SK-N-SH (cell line): ENCODE measurements at regions not wholly inside any gene's neighbourhood (a gene's known extent, or its start where the extent isn't known, plus 50 kb on each side); places are given as distances from the start of the nearest gene placed in this dataset.
A peak's percentile ranks its signal among the peaks of the same experiment; 100 is the strongest.

Source experiments
- CTCF ChIA-PET: fragments of 300-600, 350-600 bp; formaldehyde crosslinking; extraction: SDS; loops from one replicate; lab custom pipeline; 2021; lab: Yijun Ruan, JAX
- POLR2A ChIA-PET: fragments of 350-600 bp; sonication (Branson Sonifier 250); formaldehyde crosslinking; extraction: SDS; loops from one replicate; lab custom pipeline; 2020; ENCODE audit warnings: antibody characterized with exemption, inconsistent platforms; lab: Yijun Ruan, JAX
- DNase-seq: peaks from one replicate; pipeline ENCODE4 v3.0.0; 2012
- H2AFZ ChIP-seq: fragments of 200-600 bp; sonication (generic); 2 replicates; pipeline ENCODE4 v1.8.1; 2016; ENCODE audit warnings: antibody characterized with exemption, mild to moderate bottlenecking, low read depth
- H3F3A ChIP-seq: fragments of 200-600 bp; sonication (generic); replicated peaks from 2 replicates; pipeline ENCODE3; 2016; ENCODE audit warnings: antibody characterized with exemption, mild to moderate bottlenecking; ENCODE audit not compliant: insufficient read depth
- H3K27ac ChIP-seq, 2 experiments: fragments of 200-500 bp in 1 of 2; fragments of 200-600 bp in 1 of 2; sonication (Bioruptor generic) in 1 of 2; sonication (generic), shearing (Covaris generic) in 1 of 2; 2 replicates each; pipeline versions ENCODE4 v1.5.1 to v1.6.1; 2014 to 2016; ENCODE audit warnings: low read depth in 2 of 2, inconsistent platforms in 1 of 2, low read length in 1 of 2, mild to moderate bottlenecking in 1 of 2, mixed read lengths in 1 of 2
- H3K27me3 ChIP-seq: fragments of 200-600 bp; sonication (generic), shearing (Covaris generic); 2 replicates; pipeline ENCODE4 v1.6.1; 2016; ENCODE audit warnings: mixed run types; ENCODE audit not compliant: insufficient read depth
- H3K36me3 ChIP-seq, 2 experiments: fragments of 200-500 bp in 1 of 2; fragments of 200-600 bp in 1 of 2; sonication (Bioruptor generic) in 1 of 2; sonication (generic) in 1 of 2; replicated peaks in 1 of 2; 2 replicates each; pipeline versions ENCODE3 to v1.5.1; 2014 to 2016; ENCODE audit warnings: low read length in 1 of 2, mild to moderate bottlenecking in 1 of 2; ENCODE audit not compliant: insufficient read depth in 2 of 2, control insufficient read depth in 1 of 2
- H3K4me1 ChIP-seq, 2 experiments: fragments of 200-500 bp in 1 of 2; fragments of 200-600 bp in 1 of 2; sonication (Bioruptor generic) in 1 of 2; sonication (generic), shearing (Covaris generic) in 1 of 2; 2 replicates each; pipeline versions ENCODE4 v1.5.1 to v1.6.1; 2014 to 2016; ENCODE audit warnings: low read depth in 1 of 2, low read length in 1 of 2, mixed run types in 1 of 2; ENCODE audit not compliant: insufficient read depth in 2 of 2, control insufficient read depth in 1 of 2
- H3K4me2 ChIP-seq: fragments of 200-600 bp; sonication (generic), shearing (Covaris generic); 2 replicates; pipeline ENCODE4 v1.6.1; 2017; ENCODE audit warnings: mixed run types
- H3K4me3 ChIP-seq, 2 experiments: fragments of 200-500 bp in 1 of 2; fragments of 200-600 bp in 1 of 2; sonication (Bioruptor generic) in 1 of 2; sonication (generic), shearing (Covaris generic) in 1 of 2; 2 replicates each; pipeline versions ENCODE4 v1.5.1 to v1.8.1; 2014 to 2016; ENCODE audit warnings: low read depth in 2 of 2, inconsistent platforms in 1 of 2, low read length in 1 of 2, mild to moderate bottlenecking in 1 of 2, mixed read lengths in 1 of 2, moderate library complexity in 1 of 2
- H3K79me2 ChIP-seq: fragments of 200-600 bp; sonication (generic); 2 replicates; pipeline ENCODE4 v1.8.1; 2017; ENCODE audit warnings: mild to moderate bottlenecking; ENCODE audit not compliant: insufficient read depth
- H3K9ac ChIP-seq: fragments of 200-600 bp; sonication (generic); 2 replicates; pipeline ENCODE4 v1.6.1; 2017; ENCODE audit warnings: mixed run types
- H3K9me2 ChIP-seq: fragments of 200-600 bp; sonication (generic); 2 replicates; pipeline ENCODE4 v1.6.1; 2017; ENCODE audit warnings: mixed run types
- H3K9me3 ChIP-seq: fragments of 200-600 bp; sonication (generic); 2 replicates; pipeline ENCODE4 v1.6.1; 2017; ENCODE audit warnings: mixed run types, mild to moderate bottlenecking, moderate library complexity
- H4K20me1 ChIP-seq: fragments of 200-600 bp; sonication (generic); 2 replicates; pipeline ENCODE4 v1.6.1; 2017; ENCODE audit warnings: mild to moderate bottlenecking, mixed run types; ENCODE audit not compliant: insufficient read depth
- CHD2 ChIP-seq: fragments of 150-350 bp; IDR thresholded peaks from 2 replicates; pipeline ENCODE4 v1.6.1; 2018; ENCODE audit warnings: low read length; ENCODE audit not compliant: partially characterized antibody
- ELF1 ChIP-seq: IDR thresholded peaks from 2 replicates; pipeline ENCODE4 v1.4.0; 2012
- EP300 ChIP-seq, 2 experiments: IDR thresholded peaks; 2 replicates each; pipeline versions ENCODE4 v1.4.0 to v1.6.1; 2012; ENCODE audit warnings: borderline replicate concordance in 1 of 2, low read depth in 1 of 2, low read length in 1 of 2
- EZH2phosphoT487 ChIP-seq: fragments of 200-600 bp; sonication (generic); IDR thresholded peaks from 2 replicates; pipeline ENCODE4 v1.6.1; 2017; ENCODE audit warnings: low read depth, mixed run types, mild to moderate bottlenecking, antibody characterized with exemption, moderate library complexity, borderline replicate concordance
- FOSL2 ChIP-seq: IDR thresholded peaks from 2 replicates; pipeline ENCODE4 v1.4.0; 2012; ENCODE audit warnings: low read depth, mild to moderate bottlenecking, moderate library complexity, borderline replicate concordance
- FOXJ3 ChIP-seq: sonication (generic); formaldehyde crosslinking; IDR thresholded peaks from 2 replicates; pipeline ENCODE4 v1.5.1; 2020; ENCODE audit warnings: mild to moderate bottlenecking, missing genetic modification reagents
- GATA2 ChIP-seq: sonication (generic); formaldehyde crosslinking; IDR thresholded peaks from 2 replicates; pipeline ENCODE4 v1.5.0; 2020; ENCODE audit warnings: mild to moderate bottlenecking, missing genetic modification reagents
- JUND ChIP-seq: IDR thresholded peaks from 2 replicates; pipeline ENCODE4 v1.4.0; 2012
- MEF2A ChIP-seq: IDR thresholded peaks from 2 replicates; pipeline ENCODE4 v1.4.0; 2012; ENCODE audit warnings: low read depth, borderline replicate concordance
- MXI1 ChIP-seq: IDR thresholded peaks from 2 replicates; pipeline ENCODE4 v1.6.1; 2012; ENCODE audit warnings: mild to moderate bottlenecking, low read depth, low read length, improper control_type of control experiment
- NFIC ChIP-seq: IDR thresholded peaks from 2 replicates; pipeline ENCODE4 v1.4.0; 2012; ENCODE audit warnings: borderline replicate concordance
- NRF1 ChIP-seq: IDR thresholded peaks from 2 replicates; pipeline ENCODE4 v1.6.1; 2012; ENCODE audit warnings: low read depth, mild to moderate bottlenecking, low read length
- RAD21 ChIP-seq: IDR thresholded peaks from 2 replicates; pipeline ENCODE4 v1.6.1; 2012; ENCODE audit warnings: mild to moderate bottlenecking, low read length
- RFX5 ChIP-seq: IDR thresholded peaks from 2 replicates; pipeline ENCODE4 v1.6.1; 2012; ENCODE audit warnings: mild to moderate bottlenecking, improper control_type of control experiment, low read length
- RXRA ChIP-seq: IDR thresholded peaks from 2 replicates; pipeline ENCODE4 v1.4.0; 2012; ENCODE audit warnings: low read depth, mild to moderate bottlenecking, borderline replicate concordance
- TCF12 ChIP-seq: IDR thresholded peaks from 2 replicates; pipeline ENCODE4 v1.4.0; 2012
- TEAD4 ChIP-seq: IDR thresholded peaks from 2 replicates; pipeline ENCODE4 v1.4.0; 2012; ENCODE audit warnings: mild to moderate bottlenecking, borderline replicate concordance; ENCODE audit not compliant: insufficient read depth
- WGBS: methylation state at CpG from one replicate; pipeline ENCODE4 v1.1.6; 2017; ENCODE audit warnings: low lambda C conversion rate; 5-methylcytosine and 5-hydroxymethylcytosine counted together
- TF ChIP-seq, protein P1 (sequence below): IDR thresholded peaks from 2 replicates; pipeline ENCODE4 v1.4.0; 2012; ENCODE audit warnings: low read depth, borderline replicate concordance
- TF ChIP-seq, protein P2 (sequence below): IDR thresholded peaks from 2 replicates; pipeline ENCODE4 v1.6.1; 2012; ENCODE audit warnings: mild to moderate bottlenecking, low read depth, low read length, moderate library complexity
- TF ChIP-seq, protein P3 (sequence below): fragments of 200-600 bp; sonication (generic); IDR thresholded peaks from 2 replicates; pipeline ENCODE4 v1.6.1; 2017; ENCODE audit warnings: antibody characterized with exemption, mild to moderate bottlenecking, moderate library complexity
- TF ChIP-seq, protein P4 (sequence below): IDR thresholded peaks from 2 replicates; pipeline ENCODE4; 2012
- TF ChIP-seq, protein P5 (sequence below): fragments of 150-350 bp; IDR thresholded peaks from 2 replicates; pipeline ENCODE4 v1.6.1; 2016; ENCODE audit warnings: mild to moderate bottlenecking, low read depth, low read length
- TF ChIP-seq, protein P6 (sequence below): fragments of 150-350 bp; IDR thresholded peaks from 2 replicates; pipeline ENCODE4 v1.6.1; 2017; ENCODE audit warnings: antibody characterized with exemption, low read length, low read depth, borderline replicate concordance
- TF ChIP-seq, protein P7 (sequence below): IDR thresholded peaks from 2 replicates; pipeline ENCODE4 v1.4.0; 2012; ENCODE audit warnings: low read depth

DNA sequence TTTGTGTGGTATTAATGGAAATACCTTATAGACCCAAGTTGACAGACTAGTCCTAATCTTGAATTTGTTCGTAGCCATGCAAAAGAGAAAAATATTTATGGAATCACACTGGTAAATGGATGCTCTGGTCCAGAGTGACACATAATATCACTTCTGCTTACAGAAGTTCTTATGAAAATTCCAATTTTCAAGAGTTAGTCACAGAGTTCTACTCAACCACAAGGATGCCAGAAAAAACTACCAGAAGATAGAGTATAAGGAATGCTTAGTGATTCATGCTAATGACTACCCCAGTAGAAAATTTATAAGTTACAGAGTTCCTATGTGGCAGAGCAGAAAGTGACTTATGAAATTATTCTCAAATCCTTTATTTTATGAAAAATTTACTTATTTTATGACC, 1384.8 kb downstream of the FAM133A start:
- Histone ChIP-seq H4K20me1 (no peaks in the 10 kb centered on the region), H2AFZ (no peak overlapping the region), H3F3A (peaks cover 22% of the 10 kb centered on the region), H3K27me3 (no peaks in the 10 kb centered on the region), H3K4me1 (peaks cover 0 to 5% of the 10 kb centered on the region in 2 experiments; a peak in 1 of 4 replicates), H3K79me2 (no peaks in the 10 kb centered on the region), H3K9me2 (no peaks in the 10 kb centered on the region), H3K36me3 (no peaks in the 10 kb centered on the region), H3K9ac (no peak overlapping the region), H3K9me3 (no peaks in the 10 kb centered on the region), H3K4me2 (0 out of 2 replicates have a peak overlapping the region, but pooled peaks have one; percentile 7), H3K4me3 (no peak overlapping the region), H3K27ac (peak overlapping the region in 1 of 2 experiments; percentile 70; a peak in 2 of 4 replicates)
- POLR2A ChIA-PET = no interaction called here
- CTCF ChIA-PET = no interaction called here
- no peak for DNase-seq
- 12% methylated on average over 1 of the region's 1 CpG for WGBS
- TF ChIP-seq TCF12 (peak; percentile 51; the same call in 1 of the 2 replicates), FOXJ3 (no peak), ELF1 (no peak), RAD21 (no peak), NFIC (0 out of 2 replicates have a peak, but pooled peaks have one; percentile 27), FOSL2 (peak; percentile 87), EZH2phosphoT487 (no peak), TEAD4 (peak; percentile 61; the same call in 1 of the 2 replicates), EP300 (IDR thresholded peaks at IDR 0.05; ENCODE audit: borderline replicate concordance in 1 of 2, low read depth in 1 of 2, low read length in 1 of 2) (peak in 1 of 2 experiments; percentile 48; a peak in 1 of 4 replicates), MEF2A (no peak), MXI1 (no peak), CHD2 (no peak), RXRA (no peak), RFX5 (no peak), NRF1 (no peak), JUND (peak; percentile 87), GATA2 (CRISPR knock-in tag) (no peak)
- TF ChIP-seq, protein P1, sequence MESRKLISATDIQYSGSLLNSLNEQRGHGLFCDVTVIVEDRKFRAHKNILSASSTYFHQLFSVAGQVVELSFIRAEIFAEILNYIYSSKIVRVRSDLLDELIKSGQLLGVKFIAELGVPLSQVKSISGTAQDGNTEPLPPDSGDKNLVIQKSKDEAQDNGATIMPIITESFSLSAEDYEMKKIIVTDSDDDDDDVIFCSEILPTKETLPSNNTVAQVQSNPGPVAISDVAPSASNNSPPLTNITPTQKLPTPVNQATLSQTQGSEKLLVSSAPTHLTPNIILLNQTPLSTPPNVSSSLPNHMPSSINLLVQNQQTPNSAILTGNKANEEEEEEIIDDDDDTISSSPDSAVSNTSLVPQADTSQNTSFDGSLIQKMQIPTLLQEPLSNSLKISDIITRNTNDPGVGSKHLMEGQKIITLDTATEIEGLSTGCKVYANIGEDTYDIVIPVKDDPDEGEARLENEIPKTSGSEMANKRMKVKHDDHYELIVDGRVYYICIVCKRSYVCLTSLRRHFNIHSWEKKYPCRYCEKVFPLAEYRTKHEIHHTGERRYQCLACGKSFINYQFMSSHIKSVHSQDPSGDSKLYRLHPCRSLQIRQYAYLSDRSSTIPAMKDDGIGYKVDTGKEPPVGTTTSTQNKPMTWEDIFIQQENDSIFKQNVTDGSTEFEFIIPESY = no peak
- TF ChIP-seq, protein P2, sequence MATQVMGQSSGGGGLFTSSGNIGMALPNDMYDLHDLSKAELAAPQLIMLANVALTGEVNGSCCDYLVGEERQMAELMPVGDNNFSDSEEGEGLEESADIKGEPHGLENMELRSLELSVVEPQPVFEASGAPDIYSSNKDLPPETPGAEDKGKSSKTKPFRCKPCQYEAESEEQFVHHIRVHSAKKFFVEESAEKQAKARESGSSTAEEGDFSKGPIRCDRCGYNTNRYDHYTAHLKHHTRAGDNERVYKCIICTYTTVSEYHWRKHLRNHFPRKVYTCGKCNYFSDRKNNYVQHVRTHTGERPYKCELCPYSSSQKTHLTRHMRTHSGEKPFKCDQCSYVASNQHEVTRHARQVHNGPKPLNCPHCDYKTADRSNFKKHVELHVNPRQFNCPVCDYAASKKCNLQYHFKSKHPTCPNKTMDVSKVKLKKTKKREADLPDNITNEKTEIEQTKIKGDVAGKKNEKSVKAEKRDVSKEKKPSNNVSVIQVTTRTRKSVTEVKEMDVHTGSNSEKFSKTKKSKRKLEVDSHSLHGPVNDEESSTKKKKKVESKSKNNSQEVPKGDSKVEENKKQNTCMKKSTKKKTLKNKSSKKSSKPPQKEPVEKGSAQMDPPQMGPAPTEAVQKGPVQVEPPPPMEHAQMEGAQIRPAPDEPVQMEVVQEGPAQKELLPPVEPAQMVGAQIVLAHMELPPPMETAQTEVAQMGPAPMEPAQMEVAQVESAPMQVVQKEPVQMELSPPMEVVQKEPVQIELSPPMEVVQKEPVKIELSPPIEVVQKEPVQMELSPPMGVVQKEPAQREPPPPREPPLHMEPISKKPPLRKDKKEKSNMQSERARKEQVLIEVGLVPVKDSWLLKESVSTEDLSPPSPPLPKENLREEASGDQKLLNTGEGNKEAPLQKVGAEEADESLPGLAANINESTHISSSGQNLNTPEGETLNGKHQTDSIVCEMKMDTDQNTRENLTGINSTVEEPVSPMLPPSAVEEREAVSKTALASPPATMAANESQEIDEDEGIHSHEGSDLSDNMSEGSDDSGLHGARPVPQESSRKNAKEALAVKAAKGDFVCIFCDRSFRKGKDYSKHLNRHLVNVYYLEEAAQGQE = no peak
- TF ChIP-seq, protein P3, sequence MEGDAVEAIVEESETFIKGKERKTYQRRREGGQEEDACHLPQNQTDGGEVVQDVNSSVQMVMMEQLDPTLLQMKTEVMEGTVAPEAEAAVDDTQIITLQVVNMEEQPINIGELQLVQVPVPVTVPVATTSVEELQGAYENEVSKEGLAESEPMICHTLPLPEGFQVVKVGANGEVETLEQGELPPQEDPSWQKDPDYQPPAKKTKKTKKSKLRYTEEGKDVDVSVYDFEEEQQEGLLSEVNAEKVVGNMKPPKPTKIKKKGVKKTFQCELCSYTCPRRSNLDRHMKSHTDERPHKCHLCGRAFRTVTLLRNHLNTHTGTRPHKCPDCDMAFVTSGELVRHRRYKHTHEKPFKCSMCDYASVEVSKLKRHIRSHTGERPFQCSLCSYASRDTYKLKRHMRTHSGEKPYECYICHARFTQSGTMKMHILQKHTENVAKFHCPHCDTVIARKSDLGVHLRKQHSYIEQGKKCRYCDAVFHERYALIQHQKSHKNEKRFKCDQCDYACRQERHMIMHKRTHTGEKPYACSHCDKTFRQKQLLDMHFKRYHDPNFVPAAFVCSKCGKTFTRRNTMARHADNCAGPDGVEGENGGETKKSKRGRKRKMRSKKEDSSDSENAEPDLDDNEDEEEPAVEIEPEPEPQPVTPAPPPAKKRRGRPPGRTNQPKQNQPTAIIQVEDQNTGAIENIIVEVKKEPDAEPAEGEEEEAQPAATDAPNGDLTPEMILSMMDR = no peak
- TF ChIP-seq, protein P4, sequence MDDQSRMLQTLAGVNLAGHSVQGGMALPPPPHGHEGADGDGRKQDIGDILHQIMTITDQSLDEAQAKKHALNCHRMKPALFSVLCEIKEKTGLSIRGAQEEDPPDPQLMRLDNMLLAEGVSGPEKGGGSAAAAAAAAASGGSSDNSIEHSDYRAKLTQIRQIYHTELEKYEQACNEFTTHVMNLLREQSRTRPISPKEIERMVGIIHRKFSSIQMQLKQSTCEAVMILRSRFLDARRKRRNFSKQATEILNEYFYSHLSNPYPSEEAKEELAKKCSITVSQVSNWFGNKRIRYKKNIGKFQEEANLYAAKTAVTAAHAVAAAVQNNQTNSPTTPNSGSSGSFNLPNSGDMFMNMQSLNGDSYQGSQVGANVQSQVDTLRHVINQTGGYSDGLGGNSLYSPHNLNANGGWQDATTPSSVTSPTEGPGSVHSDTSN = peak; percentile 77
- TF ChIP-seq, protein P5, sequence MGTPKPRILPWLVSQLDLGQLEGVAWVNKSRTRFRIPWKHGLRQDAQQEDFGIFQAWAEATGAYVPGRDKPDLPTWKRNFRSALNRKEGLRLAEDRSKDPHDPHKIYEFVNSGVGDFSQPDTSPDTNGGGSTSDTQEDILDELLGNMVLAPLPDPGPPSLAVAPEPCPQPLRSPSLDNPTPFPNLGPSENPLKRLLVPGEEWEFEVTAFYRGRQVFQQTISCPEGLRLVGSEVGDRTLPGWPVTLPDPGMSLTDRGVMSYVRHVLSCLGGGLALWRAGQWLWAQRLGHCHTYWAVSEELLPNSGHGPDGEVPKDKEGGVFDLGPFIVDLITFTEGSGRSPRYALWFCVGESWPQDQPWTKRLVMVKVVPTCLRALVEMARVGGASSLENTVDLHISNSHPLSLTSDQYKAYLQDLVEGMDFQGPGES = no peak
- TF ChIP-seq, protein P6, sequence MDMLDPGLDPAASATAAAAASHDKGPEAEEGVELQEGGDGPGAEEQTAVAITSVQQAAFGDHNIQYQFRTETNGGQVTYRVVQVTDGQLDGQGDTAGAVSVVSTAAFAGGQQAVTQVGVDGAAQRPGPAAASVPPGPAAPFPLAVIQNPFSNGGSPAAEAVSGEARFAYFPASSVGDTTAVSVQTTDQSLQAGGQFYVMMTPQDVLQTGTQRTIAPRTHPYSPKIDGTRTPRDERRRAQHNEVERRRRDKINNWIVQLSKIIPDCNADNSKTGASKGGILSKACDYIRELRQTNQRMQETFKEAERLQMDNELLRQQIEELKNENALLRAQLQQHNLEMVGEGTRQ = no peak
- TF ChIP-seq, protein P7, sequence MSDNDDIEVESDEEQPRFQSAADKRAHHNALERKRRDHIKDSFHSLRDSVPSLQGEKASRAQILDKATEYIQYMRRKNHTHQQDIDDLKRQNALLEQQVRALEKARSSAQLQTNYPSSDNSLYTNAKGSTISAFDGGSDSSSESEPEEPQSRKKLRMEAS = no peak
